Upper lobe of left lung (tissue), 4 donors: ENCODE measurements at regions not wholly inside any gene's neighbourhood (a gene's known extent, or its start where the extent isn't known, plus 50 kb on each side); places are given as distances from the start of the nearest gene placed in this dataset.

Source experiments
- POLR2A ChIP-seq, 4 donors: fragments of 450-650 bp; IDR thresholded peaks; one replicate each; pipeline ENCODE4 v1.5.1; 2016 to 2017; ENCODE audit warnings: antibody characterized with exemption in 4 of 4, mild to moderate bottlenecking in 2 of 4
- TF ChIP-seq, protein P1 (sequence below), 6 experiments: fragments of 450-650 bp in 4 of 6; fragments of 200-600 bp in 2 of 6; sonication (generic) in 2 of 6; IDR thresholded peaks; one replicate each; pipeline ENCODE4 v1.5.1; 2016 to 2019; ENCODE audit warnings: antibody characterized with exemption in 6 of 6

DNA sequence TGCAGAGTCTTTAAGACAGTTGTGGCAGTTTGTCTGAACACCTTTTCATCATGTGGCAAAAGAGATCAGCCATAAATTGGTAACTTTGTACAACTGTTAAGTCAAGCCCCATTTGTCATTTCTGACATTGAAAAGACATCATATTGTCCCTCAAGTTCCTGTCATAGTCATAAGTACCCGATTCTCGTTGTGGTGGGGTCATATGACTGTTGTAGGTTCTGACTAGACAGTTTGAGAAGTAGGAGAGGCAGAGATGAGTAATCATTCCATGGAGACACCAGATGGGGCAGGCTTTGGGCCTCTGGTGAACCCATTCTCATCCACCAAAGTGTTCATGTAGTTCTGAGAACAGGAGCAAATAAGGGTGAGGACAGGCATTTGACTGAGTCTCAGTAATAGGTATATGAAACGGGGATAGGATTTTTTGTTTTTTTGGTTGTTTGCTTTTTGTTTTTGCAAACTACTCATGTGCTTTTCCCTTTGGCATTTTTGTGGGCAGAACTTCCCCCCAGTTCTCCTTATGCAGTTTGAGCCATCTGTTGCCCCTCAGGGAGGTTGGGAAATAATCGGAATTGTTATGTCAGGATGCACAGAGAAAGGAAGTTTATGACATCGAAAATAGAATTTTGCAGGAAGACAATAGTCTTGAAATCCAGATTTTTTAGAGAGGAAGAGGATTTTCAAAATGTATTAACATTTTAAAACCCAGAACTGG lies 86.9 kb upstream of the KCNE2 start:
- TF ChIP-seq, protein P1, sequence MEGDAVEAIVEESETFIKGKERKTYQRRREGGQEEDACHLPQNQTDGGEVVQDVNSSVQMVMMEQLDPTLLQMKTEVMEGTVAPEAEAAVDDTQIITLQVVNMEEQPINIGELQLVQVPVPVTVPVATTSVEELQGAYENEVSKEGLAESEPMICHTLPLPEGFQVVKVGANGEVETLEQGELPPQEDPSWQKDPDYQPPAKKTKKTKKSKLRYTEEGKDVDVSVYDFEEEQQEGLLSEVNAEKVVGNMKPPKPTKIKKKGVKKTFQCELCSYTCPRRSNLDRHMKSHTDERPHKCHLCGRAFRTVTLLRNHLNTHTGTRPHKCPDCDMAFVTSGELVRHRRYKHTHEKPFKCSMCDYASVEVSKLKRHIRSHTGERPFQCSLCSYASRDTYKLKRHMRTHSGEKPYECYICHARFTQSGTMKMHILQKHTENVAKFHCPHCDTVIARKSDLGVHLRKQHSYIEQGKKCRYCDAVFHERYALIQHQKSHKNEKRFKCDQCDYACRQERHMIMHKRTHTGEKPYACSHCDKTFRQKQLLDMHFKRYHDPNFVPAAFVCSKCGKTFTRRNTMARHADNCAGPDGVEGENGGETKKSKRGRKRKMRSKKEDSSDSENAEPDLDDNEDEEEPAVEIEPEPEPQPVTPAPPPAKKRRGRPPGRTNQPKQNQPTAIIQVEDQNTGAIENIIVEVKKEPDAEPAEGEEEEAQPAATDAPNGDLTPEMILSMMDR (IDR thresholded peaks at IDR 0.05): no peak
- no peak for TF ChIP-seq POLR2A (IDR thresholded peaks at IDR 0.05)
